Esophagus squamous epithelium (tissue), 4 donors: ENCODE measurements at regions not wholly inside any gene's neighbourhood (a gene's known extent, or its start where the extent isn't known, plus 50 kb on each side); places are given as distances from the start of the nearest gene placed in this dataset.

Source experiments
- CTCF ChIP-seq, 6 experiments: fragments of 450-650 bp in 4 of 6; fragments of 200-600 bp in 2 of 6; sonication (generic) in 2 of 6; IDR thresholded peaks; one replicate each; pipeline ENCODE4 v1.5.1; 2016 to 2019; ENCODE audit warnings: antibody characterized with exemption in 6 of 6, mild to moderate bottlenecking in 4 of 6, moderate library complexity in 4 of 6
- POLR2A ChIP-seq, 4 donors: fragments of 450-650 bp; IDR thresholded peaks; one replicate each; pipeline ENCODE4 v1.6.1; 2017; ENCODE audit warnings: antibody characterized with exemption in 4 of 4, mild to moderate bottlenecking in 4 of 4, moderate library complexity in 3 of 4

- TF ChIP-seq POLR2A (IDR thresholded peaks at IDR 0.05) (no peak), CTCF (IDR thresholded peaks at IDR 0.05) (no peak)
Observed at GRCh38 chr4:181701894-181702293, 541.3 kb upstream of the TENM3 start.
